ENCODE measurements at regions not wholly inside any gene's neighbourhood (a gene's known extent, or its start where the extent isn't known, plus 50 kb on each side); places are given as distances from the start of the nearest gene placed in this dataset.
"Not testable (repeated sequence)": the region's sequence is repeated elsewhere in the genome, so short reads cannot be mapped to it uniquely, and the experiment has no call there.

GRCh38 chr13:76663592-76664335, 222.4 kb downstream of the KCTD12 start:
- no peak overlapping the region for H3K4me3 ChIP-seq
- H3K36me3 ChIP-seq (ENCODE audit: low read depth): no peaks in the 10 kb centered on the region
- no peak overlapping the region for H3K4me2 ChIP-seq (ENCODE audit: unreplicated experiment)
- no peaks in the 10 kb centered on the region for H3K79me2 ChIP-seq (ENCODE audit: insufficient read depth)
- no peaks in the 10 kb centered on the region for H3K9me3 ChIP-seq (ENCODE audit: low read depth)
- peak; percentile 36 for DNase-seq
- no peaks in the 10 kb centered on the region for H3K4me1 ChIP-seq (ENCODE audit: insufficient read depth)
- no peak overlapping the region for H3K27ac ChIP-seq
- no peaks in the 10 kb centered on the region for H3K9me2 ChIP-seq (ENCODE audit: insufficient read depth)
- in situ Hi-C loops (cut with MboI): no loop called here
- H4K20me1 ChIP-seq (ENCODE audit: insufficient read depth): no peaks in the 10 kb centered on the region
- no peaks in the 10 kb centered on the region for H3F3A ChIP-seq (ENCODE audit: insufficient read depth)
- TF ChIP-seq EZH2 (IDR thresholded peaks at IDR 0.05; ENCODE audit: insufficient read depth, poor library complexity, severe bottlenecking) (no peak), EZH2phosphoT487 (IDR thresholded peaks at IDR 0.05; ENCODE audit: insufficient read depth, low read depth) (no peak)
- no peak overlapping the region for H2AFZ ChIP-seq
- WGBS, 2 experiments (ENCODE audit: low coverage in 1 of 2, low lambda C conversion rate in 2 of 2, missing lambda C conversion rate in 2 of 2): 17 to 19% methylated on average over 4 of the region's 4 CpGs
- no peak overlapping the region for H3K9ac ChIP-seq
- no peaks in the 10 kb centered on the region for H3K27me3 ChIP-seq (replicated peaks; ENCODE audit: insufficient read depth)

GRCh38 chr13:76659074-76659473, 227.1 kb downstream of the KCTD12 start:
- in situ Hi-C loops (cut with MboI); H3K9me2 ChIP-seq (ENCODE audit: insufficient read depth); H3K27me3 ChIP-seq (replicated peaks; ENCODE audit: insufficient read depth); H3K36me3 ChIP-seq (ENCODE audit: low read depth); H3K79me2 ChIP-seq (ENCODE audit: insufficient read depth); H3K9ac ChIP-seq; H3F3A ChIP-seq (ENCODE audit: insufficient read depth); H3K4me1 ChIP-seq (ENCODE audit: insufficient read depth); H2AFZ ChIP-seq; H3K4me2 ChIP-seq (ENCODE audit: unreplicated experiment); H4K20me1 ChIP-seq (ENCODE audit: insufficient read depth); H3K27ac ChIP-seq; H3K9me3 ChIP-seq (ENCODE audit: low read depth); DNase-seq; H3K4me3 ChIP-seq: not testable (repeated sequence)
- WGBS, 2 experiments (ENCODE audit: low coverage in 1 of 2, low lambda C conversion rate in 2 of 2, missing lambda C conversion rate in 2 of 2): 79 to 85% methylated on average over 7 of the region's 7 CpGs

- H4K20me1 ChIP-seq (ENCODE audit: insufficient read depth): no peaks in the 10 kb centered on the region
- no peaks in the 10 kb centered on the region for H3F3A ChIP-seq (ENCODE audit: insufficient read depth)
- H3K4me2 ChIP-seq (ENCODE audit: unreplicated experiment): no peak overlapping the region
- no peaks in the 10 kb centered on the region for H3K9me3 ChIP-seq (ENCODE audit: low read depth)
- H3K9ac ChIP-seq: no peak overlapping the region
- H3K27ac ChIP-seq: no peak overlapping the region
- H3K79me2 ChIP-seq (ENCODE audit: insufficient read depth): no peaks in the 10 kb centered on the region
- no peaks in the 10 kb centered on the region for H3K9me2 ChIP-seq (ENCODE audit: insufficient read depth)
- in situ Hi-C loops (cut with MboI): no loop called here
- H3K27me3 ChIP-seq (replicated peaks; ENCODE audit: insufficient read depth): no peaks in the 10 kb centered on the region
- DNase-seq: no peak
- no peaks in the 10 kb centered on the region for H3K4me1 ChIP-seq (ENCODE audit: insufficient read depth)
- H2AFZ ChIP-seq: no peak overlapping the region
- TF ChIP-seq EZH2phosphoT487 (IDR thresholded peaks at IDR 0.05; ENCODE audit: insufficient read depth, low read depth): no peak
- no peak for TF ChIP-seq EZH2 (IDR thresholded peaks at IDR 0.05; ENCODE audit: insufficient read depth, poor library complexity, severe bottlenecking)
- no peaks in the 10 kb centered on the region for H3K36me3 ChIP-seq (ENCODE audit: low read depth)
- 66 to 76% methylated on average over 4 of the region's 4 CpGs for WGBS, 2 experiments (ENCODE audit: low coverage in 1 of 2, low lambda C conversion rate in 2 of 2, missing lambda C conversion rate in 2 of 2)
- H3K4me3 ChIP-seq: no peak overlapping the region
These were observed 229.7 kb downstream of the KCTD12 start for GRCh38 chr13:76656500-76656899.

- no peaks in the 10 kb centered on the region for H4K20me1 ChIP-seq (ENCODE audit: insufficient read depth)
- no peaks in the 10 kb centered on the region for H3F3A ChIP-seq (ENCODE audit: insufficient read depth)
- H3K4me2 ChIP-seq (ENCODE audit: unreplicated experiment): no peak overlapping the region
- H3K27ac ChIP-seq: no peak overlapping the region
- H3K9me3 ChIP-seq (ENCODE audit: low read depth): no peaks in the 10 kb centered on the region
- in situ Hi-C loops (cut with MboI): no loop called here
- WGBS, 2 experiments (ENCODE audit: low coverage in 1 of 2, low lambda C conversion rate in 2 of 2, missing lambda C conversion rate in 2 of 2): 68 to 72% methylated on average over 2 of the region's 2 CpGs
- no peak overlapping the region for H3K9ac ChIP-seq
- no peaks in the 10 kb centered on the region for H3K36me3 ChIP-seq (ENCODE audit: low read depth)
- DNase-seq: no peak
- no peaks in the 10 kb centered on the region for H3K4me1 ChIP-seq (ENCODE audit: insufficient read depth)
- H3K4me3 ChIP-seq: no peak overlapping the region
- no peak overlapping the region for H2AFZ ChIP-seq
- no peaks in the 10 kb centered on the region for H3K79me2 ChIP-seq (ENCODE audit: insufficient read depth)
- TF ChIP-seq EZH2phosphoT487 (IDR thresholded peaks at IDR 0.05; ENCODE audit: insufficient read depth, low read depth): no peak
- no peak for TF ChIP-seq EZH2 (IDR thresholded peaks at IDR 0.05; ENCODE audit: insufficient read depth, poor library complexity, severe bottlenecking)
- no peaks in the 10 kb centered on the region for H3K9me2 ChIP-seq (ENCODE audit: insufficient read depth)
- H3K27me3 ChIP-seq (replicated peaks; ENCODE audit: insufficient read depth): no peaks in the 10 kb centered on the region
These were observed 230.1 kb downstream of the KCTD12 start for GRCh38 chr13:76656056-76656455.

GRCh38 chr13:76654263-76654662, 231.9 kb downstream of the KCTD12 start:
- no peaks in the 10 kb centered on the region for H3K9me2 ChIP-seq (ENCODE audit: insufficient read depth)
- H3F3A ChIP-seq (ENCODE audit: insufficient read depth): no peaks in the 10 kb centered on the region
- WGBS, 2 experiments (ENCODE audit: low coverage in 1 of 2, low lambda C conversion rate in 2 of 2, missing lambda C conversion rate in 2 of 2): 86 to 89% methylated on average over 2 of the region's 2 CpGs
- H4K20me1 ChIP-seq (ENCODE audit: insufficient read depth): no peaks in the 10 kb centered on the region
- H3K4me2 ChIP-seq (ENCODE audit: unreplicated experiment): no peak overlapping the region
- H3K27me3 ChIP-seq (replicated peaks; ENCODE audit: insufficient read depth): no peaks in the 10 kb centered on the region
- in situ Hi-C loops (cut with MboI): no loop called here
- H3K9ac ChIP-seq: no peak overlapping the region
- no peaks in the 10 kb centered on the region for H3K36me3 ChIP-seq (ENCODE audit: low read depth)
- no peaks in the 10 kb centered on the region for H3K4me1 ChIP-seq (ENCODE audit: insufficient read depth)
- no peak overlapping the region for H3K27ac ChIP-seq
- no peaks in the 10 kb centered on the region for H3K79me2 ChIP-seq (ENCODE audit: insufficient read depth)
- H3K9me3 ChIP-seq (ENCODE audit: low read depth): no peaks in the 10 kb centered on the region
- H2AFZ ChIP-seq: no peak overlapping the region
- no peak overlapping the region for H3K4me3 ChIP-seq
- no peak for TF ChIP-seq EZH2phosphoT487 (IDR thresholded peaks at IDR 0.05; ENCODE audit: insufficient read depth, low read depth)
- no peak for TF ChIP-seq EZH2 (IDR thresholded peaks at IDR 0.05; ENCODE audit: insufficient read depth, poor library complexity, severe bottlenecking)
- no peak for DNase-seq
